GM19193 (cell line): ENCODE measurements at regions not wholly inside any gene's neighbourhood (a gene's known extent, or its start where the extent isn't known, plus 50 kb on each side); places are given as distances from the start of the nearest gene placed in this dataset.

Experiments
- POLR2A ChIP-seq: IDR thresholded peaks from 4 replicates; pipeline ENCODE4 v1.6.1; 2011; ENCODE audit not compliant: insufficient read depth, insufficient read length; ENCODE audit errors: extremely low read depth

DNA sequence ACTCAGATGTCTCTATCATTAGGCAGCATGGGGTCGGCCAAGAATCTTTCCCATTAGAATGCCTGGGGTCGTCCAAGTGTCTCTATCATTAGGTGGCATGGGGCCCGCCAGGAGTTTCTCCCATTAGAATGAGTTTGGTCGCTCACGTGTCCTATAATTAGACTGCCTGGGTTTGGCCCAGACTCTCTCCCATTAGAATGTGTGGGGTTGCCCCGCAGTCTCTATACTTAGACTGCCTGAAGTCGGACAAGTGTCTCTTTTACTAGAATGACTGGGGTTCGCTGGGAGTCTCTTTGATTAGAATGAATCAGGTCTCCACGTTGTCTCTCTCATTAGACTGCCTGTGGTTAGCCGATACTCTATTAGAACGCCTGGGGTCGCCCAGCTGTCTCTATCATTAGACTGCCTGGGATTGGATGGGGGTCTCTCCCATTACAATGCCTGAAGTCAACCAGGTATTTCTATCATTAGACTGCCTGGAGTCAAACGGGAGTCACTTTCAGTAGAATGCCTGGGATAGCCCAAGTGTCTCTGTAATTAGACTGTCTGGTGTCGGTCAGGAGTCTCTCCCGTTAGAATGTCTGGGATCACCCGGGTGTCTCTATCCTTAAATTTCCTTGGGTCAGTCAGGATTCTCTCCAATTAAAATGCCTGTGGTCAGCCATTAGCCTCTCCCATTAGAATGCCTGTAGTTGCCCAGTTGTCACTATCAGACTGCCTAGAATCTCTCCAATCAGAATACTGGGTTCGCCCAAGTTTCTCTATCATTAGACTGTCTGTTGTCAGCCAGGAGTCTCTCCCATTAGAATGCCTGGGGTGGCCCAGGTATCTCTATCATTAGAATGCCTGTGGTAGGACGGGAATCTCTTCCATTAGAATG is 1454.1 kb downstream of the UQCRFS1 start:
- TF ChIP-seq POLR2A, result no peak

- no peak for TF ChIP-seq POLR2A
Measured at GRCh38 chr19:27754700-27755099, 1458.3 kb downstream of the UQCRFS1 start.

- no peak for TF ChIP-seq POLR2A
Measured at GRCh38 chr19:27753622-27754021, 1459.3 kb downstream of the UQCRFS1 start.

- TF ChIP-seq POLR2A, result no peak
Measured at GRCh38 chr19:27752530-27753184, 1460.3 kb downstream of the UQCRFS1 start.

GRCh38 chr19:27751044-27751391 is 1461.9 kb downstream of the UQCRFS1 start:
- no peak for TF ChIP-seq POLR2A

- TF ChIP-seq POLR2A, result no peak
Measured at GRCh38 chr19:27750391-27751043, 1462.4 kb downstream of the UQCRFS1 start.

GRCh38 chr19:27748551-27749152 is 1464.3 kb downstream of the UQCRFS1 start:
- TF ChIP-seq POLR2A, result no peak

GRCh38 chr19:27746691-27747380 is 1466.1 kb downstream of the UQCRFS1 start:
- no peak for TF ChIP-seq POLR2A

- TF ChIP-seq POLR2A, result no peak
Measured at GRCh38 chr19:27745978-27746542, 1466.9 kb downstream of the UQCRFS1 start.

DNA sequence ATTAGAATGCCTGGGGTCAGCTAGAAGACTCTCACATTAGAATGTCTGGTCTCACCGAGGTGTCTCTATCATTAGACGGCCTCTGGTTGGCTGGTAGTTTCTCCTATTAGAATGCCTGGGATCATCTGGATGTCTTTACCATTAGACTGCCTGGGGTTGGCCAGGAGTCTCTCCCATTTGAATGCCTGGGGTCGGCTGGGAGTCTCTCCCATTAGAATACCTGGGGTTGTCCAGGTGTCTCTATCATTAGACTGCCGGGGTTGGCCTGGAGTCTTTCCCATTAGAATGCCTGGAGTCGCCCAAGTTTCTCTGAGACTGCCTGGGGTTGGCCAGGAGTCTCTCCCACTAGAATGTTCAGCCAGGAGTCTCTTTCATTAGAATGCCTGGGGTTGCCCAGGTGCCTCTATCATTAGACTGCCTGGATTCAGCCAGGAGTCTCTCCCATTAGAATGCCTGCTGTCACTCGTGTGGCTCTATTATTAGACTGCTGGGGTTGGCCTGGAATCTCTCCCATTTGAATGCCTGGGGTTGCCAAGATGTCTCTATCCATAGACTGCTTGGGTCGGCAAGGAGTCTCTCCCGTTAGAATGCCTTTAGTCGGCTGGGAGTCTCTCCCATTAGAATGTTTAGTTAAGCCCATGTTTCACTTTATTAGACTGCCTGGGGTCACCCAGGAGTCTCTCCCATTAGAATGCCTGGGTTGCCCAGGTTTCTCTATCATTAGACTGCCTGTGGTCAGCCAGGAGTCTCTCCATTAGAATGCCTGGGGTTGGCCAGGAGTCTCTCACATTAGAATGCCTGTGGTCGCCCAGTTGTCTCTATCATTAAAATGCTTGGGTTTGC is 1467.8 kb downstream of the UQCRFS1 start:
- no peak for TF ChIP-seq POLR2A

GRCh38 chr19:27742041-27742440 is 1470.9 kb downstream of the UQCRFS1 start:
- no peak for TF ChIP-seq POLR2A

DNA sequence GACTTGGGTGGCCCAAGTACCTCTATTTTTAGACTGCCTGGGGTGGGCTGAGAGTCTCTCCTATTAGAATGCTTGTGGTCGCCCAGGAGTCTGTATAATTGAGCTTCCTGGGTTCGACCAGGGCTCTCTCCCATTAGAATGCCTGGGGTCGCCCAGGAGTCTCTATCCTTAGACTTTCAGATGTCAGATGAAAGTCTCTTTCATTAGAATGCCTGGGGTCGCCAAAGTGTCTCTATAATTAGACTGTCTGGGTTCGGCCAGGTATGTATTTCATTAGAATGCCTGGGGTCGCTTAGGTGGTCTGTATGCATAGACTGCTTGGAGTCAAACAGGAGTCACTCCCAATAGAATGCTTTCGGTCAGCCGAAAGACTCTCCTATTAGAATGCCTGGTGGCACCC is 1471.7 kb downstream of the UQCRFS1 start:
- TF ChIP-seq POLR2A, result no peak

- no peak for TF ChIP-seq POLR2A
Measured at GRCh38 chr19:27740396-27740795, 1472.6 kb downstream of the UQCRFS1 start.
